ENCODE measurements at regions not wholly inside any gene's neighbourhood (a gene's known extent, or its start where the extent isn't known, plus 50 kb on each side); places are given as distances from the start of the nearest gene placed in this dataset.

DNA sequence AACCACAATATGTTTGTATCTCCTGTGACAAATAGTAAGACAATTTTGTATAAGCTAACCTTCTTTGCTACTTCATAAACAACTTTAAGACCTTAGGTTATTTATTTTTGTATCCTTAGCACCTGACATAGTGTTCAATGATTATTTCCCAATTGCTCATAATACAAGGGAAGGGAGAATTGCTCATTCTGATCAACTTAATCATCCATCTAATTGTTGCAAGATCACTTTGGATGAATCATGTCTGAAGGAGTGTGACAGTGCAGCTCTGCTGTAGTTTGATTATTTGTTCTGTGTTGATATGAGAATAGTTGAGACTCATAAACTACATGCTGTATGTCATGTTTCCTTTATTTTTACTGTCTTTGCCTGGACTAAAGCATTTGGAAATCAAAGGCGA lies 721.3 kb upstream of the SEMA6A start:
- no peak for DNase-seq (ENCODE audit: low spot score)
- H3K9me3 Mint-ChIP-seq (ENCODE audit: low read depth): peaks cover 18% of the 10 kb centered on the region
- no peaks in the 10 kb centered on the region for H3K36me3 Mint-ChIP-seq (ENCODE audit: low read depth)
- TF ChIP-seq, protein P1, sequence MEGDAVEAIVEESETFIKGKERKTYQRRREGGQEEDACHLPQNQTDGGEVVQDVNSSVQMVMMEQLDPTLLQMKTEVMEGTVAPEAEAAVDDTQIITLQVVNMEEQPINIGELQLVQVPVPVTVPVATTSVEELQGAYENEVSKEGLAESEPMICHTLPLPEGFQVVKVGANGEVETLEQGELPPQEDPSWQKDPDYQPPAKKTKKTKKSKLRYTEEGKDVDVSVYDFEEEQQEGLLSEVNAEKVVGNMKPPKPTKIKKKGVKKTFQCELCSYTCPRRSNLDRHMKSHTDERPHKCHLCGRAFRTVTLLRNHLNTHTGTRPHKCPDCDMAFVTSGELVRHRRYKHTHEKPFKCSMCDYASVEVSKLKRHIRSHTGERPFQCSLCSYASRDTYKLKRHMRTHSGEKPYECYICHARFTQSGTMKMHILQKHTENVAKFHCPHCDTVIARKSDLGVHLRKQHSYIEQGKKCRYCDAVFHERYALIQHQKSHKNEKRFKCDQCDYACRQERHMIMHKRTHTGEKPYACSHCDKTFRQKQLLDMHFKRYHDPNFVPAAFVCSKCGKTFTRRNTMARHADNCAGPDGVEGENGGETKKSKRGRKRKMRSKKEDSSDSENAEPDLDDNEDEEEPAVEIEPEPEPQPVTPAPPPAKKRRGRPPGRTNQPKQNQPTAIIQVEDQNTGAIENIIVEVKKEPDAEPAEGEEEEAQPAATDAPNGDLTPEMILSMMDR (IDR thresholded peaks at IDR 0.05): no peak
- H3K4me3 Mint-ChIP-seq (ENCODE audit: unreplicated experiment): no peak overlapping the region
- H3K27me3 Mint-ChIP-seq (ENCODE audit: low read depth): no peaks in the 10 kb centered on the region
- no peaks in the 10 kb centered on the region for H3K4me1 Mint-ChIP-seq (ENCODE audit: low read depth)
- no peak overlapping the region for H3K27ac Mint-ChIP-seq (ENCODE audit: unreplicated experiment)

DNA sequence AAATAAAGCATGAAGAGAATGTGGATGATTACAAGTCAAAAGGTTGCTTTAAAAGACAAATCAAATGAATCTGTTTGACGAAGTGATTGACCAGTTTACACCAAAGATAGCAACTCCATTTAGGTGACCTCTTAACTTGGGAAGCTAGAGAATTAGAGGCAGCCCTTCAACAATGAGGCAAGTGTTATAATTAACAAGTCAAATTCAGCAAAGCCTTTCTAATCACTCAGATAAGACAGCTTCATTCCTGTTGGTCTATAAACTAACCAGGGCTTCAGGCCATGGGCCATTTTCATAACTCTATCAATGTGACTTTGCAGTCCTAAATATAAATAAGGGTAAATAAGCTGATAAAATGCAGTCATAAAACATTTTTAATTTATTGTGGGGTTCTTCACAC lies 712.2 kb upstream of the SEMA6A start:
- TF ChIP-seq, protein P1 (IDR thresholded peaks at IDR 0.05): no peak
- Mint-ChIP-seq H3K4me1 (ENCODE audit: low read depth) (no peaks in the 10 kb centered on the region), H3K36me3 (ENCODE audit: low read depth) (no peaks in the 10 kb centered on the region), H3K4me3 (ENCODE audit: unreplicated experiment) (no peak overlapping the region), H3K9me3 (ENCODE audit: low read depth) (no peaks in the 10 kb centered on the region), H3K27me3 (ENCODE audit: low read depth) (no peaks in the 10 kb centered on the region), H3K27ac (ENCODE audit: unreplicated experiment) (no peak overlapping the region)
- no peak for DNase-seq (ENCODE audit: low spot score)

DNA sequence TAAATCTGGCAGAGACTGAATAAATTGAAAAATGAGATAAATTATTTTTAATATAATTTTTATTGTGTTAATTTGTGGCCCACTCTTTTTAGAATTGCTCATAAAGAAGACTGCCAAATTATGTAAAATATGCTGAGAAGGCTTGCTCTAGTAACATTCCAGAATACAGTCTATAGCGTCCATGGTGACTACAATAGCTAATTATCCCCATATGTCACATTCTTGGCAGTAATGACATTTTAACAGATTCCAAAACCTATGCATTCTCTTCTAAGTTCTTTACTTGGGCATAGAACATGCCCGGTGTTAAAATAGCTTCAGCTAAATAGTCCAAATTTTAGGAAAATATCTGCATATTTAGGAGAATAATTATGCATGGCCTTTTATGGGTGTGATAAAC lies 697.0 kb upstream of the SEMA6A start:
- no peak for DNase-seq (ENCODE audit: low spot score)
- Mint-ChIP-seq H3K4me3 (ENCODE audit: unreplicated experiment) (no peak overlapping the region), H3K27me3 (ENCODE audit: low read depth) (no peaks in the 10 kb centered on the region), H3K9me3 (ENCODE audit: low read depth) (peaks cover 8% of the 10 kb centered on the region), H3K36me3 (ENCODE audit: low read depth) (no peaks in the 10 kb centered on the region), H3K4me1 (ENCODE audit: low read depth) (no peaks in the 10 kb centered on the region), H3K27ac (ENCODE audit: unreplicated experiment) (no peak overlapping the region)
- TF ChIP-seq, protein P1 (IDR thresholded peaks at IDR 0.05): no peak

- Mint-ChIP-seq H3K36me3 (ENCODE audit: low read depth) (no peaks in the 10 kb centered on the region), H3K4me1 (ENCODE audit: low read depth) (no peaks in the 10 kb centered on the region), H3K27ac (ENCODE audit: unreplicated experiment) (no peak overlapping the region), H3K9me3 (ENCODE audit: low read depth) (peaks cover 15% of the 10 kb centered on the region), H3K27me3 (ENCODE audit: low read depth) (no peaks in the 10 kb centered on the region), H3K4me3 (ENCODE audit: unreplicated experiment) (no peak overlapping the region)
- no peak for DNase-seq (ENCODE audit: low spot score)
- TF ChIP-seq, protein P1 (IDR thresholded peaks at IDR 0.05): no peak
Measured at GRCh38 chr5:117266280-117266679, 691.7 kb upstream of the SEMA6A start.

DNA sequence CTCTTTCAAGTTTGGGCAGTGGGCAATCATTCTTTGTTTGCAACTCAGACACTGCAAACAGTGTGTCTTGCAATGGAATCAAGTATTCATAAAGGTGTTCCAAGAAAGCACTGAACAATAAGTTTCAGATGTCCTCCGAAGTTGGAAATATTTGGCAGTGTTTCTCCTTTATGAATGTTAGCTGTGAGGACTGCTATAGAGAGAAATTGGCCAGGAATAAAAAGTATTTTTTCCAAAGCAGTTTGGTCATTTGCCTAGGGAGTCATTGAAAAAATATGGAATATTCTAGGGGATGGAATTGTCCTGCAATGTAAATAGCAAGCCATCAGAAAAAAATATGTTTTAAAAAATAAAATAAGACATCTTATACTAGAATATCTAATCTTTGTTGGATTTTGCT lies 688.6 kb upstream of the SEMA6A start:
- TF ChIP-seq, protein P1 (IDR thresholded peaks at IDR 0.05): no peak
- no peaks in the 10 kb centered on the region for H3K4me1 Mint-ChIP-seq (ENCODE audit: low read depth)
- H3K27me3 Mint-ChIP-seq (ENCODE audit: low read depth): no peaks in the 10 kb centered on the region
- no peak overlapping the region for H3K4me3 Mint-ChIP-seq (ENCODE audit: unreplicated experiment)
- peaks cover 15% of the 10 kb centered on the region for H3K9me3 Mint-ChIP-seq (ENCODE audit: low read depth)
- H3K36me3 Mint-ChIP-seq (ENCODE audit: low read depth): no peaks in the 10 kb centered on the region
- H3K27ac Mint-ChIP-seq (ENCODE audit: unreplicated experiment): no peak overlapping the region
- no peak for DNase-seq (ENCODE audit: low spot score)
